HCT116 (cell line): ENCODE measurements at regions not wholly inside any gene's neighbourhood (a gene's known extent, or its start where the extent isn't known, plus 50 kb on each side); places are given as distances from the start of the nearest gene placed in this dataset.

Experiments used
- ATAC-seq: fragments of 200-7000 bp; cut with Tn5 transposase; 2 replicates; pipeline ENCODE4 v1.9.1; 2020; ENCODE audit warnings: mild to moderate bottlenecking, moderate library complexity
- BruUV-seq: library from RNA; stranded (reverse); fragments of 400-500 nt; replicated peaks from 2 replicates; lab custom pipeline; 2021; lab: Mats Ljungman, UMichigan
- CTCF ChIA-PET: fragments of 300-600 bp; sonication (Branson Sonifier 250); formaldehyde crosslinking; loops from one replicate; lab custom pipeline; 2021; ENCODE audit warnings: antibody characterized with exemption; lab: Charles Lee
- POLR2A ChIA-PET: fragments of 300-600, 350-600 bp; sonication (Branson Sonifier 250); formaldehyde crosslinking; loops from one replicate; lab custom pipeline; 2021; ENCODE audit warnings: antibody characterized with exemption; lab: Charles Lee
- RAD21 ChIA-PET, 2 experiments: fragments of 300-600 bp; sonication (Branson Sonifier 250); formaldehyde crosslinking; loops; one replicate each; lab custom pipeline; 2023; ENCODE audit warnings: low total read pairs in 2 of 2; ENCODE audit not compliant: uncharacterized antibody in 2 of 2, unreplicated experiment in 2 of 2, low non-redundant PET in 1 of 2; lab: Charles Lee
- DNase-seq: peaks from one replicate; pipeline ENCODE4 v3.0.0-alpha.2; 2010; ENCODE audit warnings: low read depth, low spot score
- H2AFZ ChIP-seq: fragments of 200-600 bp; shearing (Covaris generic), sonication (generic); 2 replicates; pipeline ENCODE4 v1.6.1; 2017; ENCODE audit warnings: low read depth, mixed run types, mixed read lengths, antibody characterized with exemption, low read length; ENCODE audit not compliant: poor library complexity, severe bottlenecking
- H3K27ac ChIP-seq: 2 replicates; pipeline ENCODE4 v1.5.1; 2012; ENCODE audit warnings: low read depth, low read length
- H3K27me3 ChIP-seq: fragments of 200-600 bp; sonication (generic); 2 replicates; pipeline ENCODE4 v1.6.1; 2016; ENCODE audit warnings: mixed run types, low read length, mixed read lengths; ENCODE audit not compliant: insufficient read depth
- H3K36me3 ChIP-seq, 2 experiments: fragments of 200-500 bp in 1 of 2; fragments of 200-600 bp in 1 of 2; sonication (Bioruptor generic) in 1 of 2; sonication (generic) in 1 of 2; 2 replicates each; pipeline versions ENCODE4 v1.5.1 to v1.6.1; 2014 to 2016; ENCODE audit warnings: low read length in 2 of 2, inconsistent platforms in 1 of 2, mixed read lengths in 1 of 2, mixed run types in 1 of 2; ENCODE audit not compliant: insufficient read depth in 2 of 2, control insufficient read depth in 1 of 2
- H3K4me1 ChIP-seq, 2 experiments: fragments of 200-600 bp in 1 of 2; sonication (generic) in 1 of 2; 2 replicates each; pipeline versions ENCODE4 v1.5.1 to v1.6.1; 2012 to 2017; ENCODE audit warnings: low read length in 2 of 2, inconsistent platforms in 1 of 2, mild to moderate bottlenecking in 1 of 2, mixed read lengths in 1 of 2, mixed run types in 1 of 2, moderate library complexity in 1 of 2; ENCODE audit not compliant: insufficient read depth in 2 of 2, control insufficient read depth in 1 of 2
- H3K4me2 ChIP-seq: fragments of 200-600 bp; sonication (generic); 2 replicates; pipeline ENCODE4 v1.6.1; 2017; ENCODE audit warnings: mixed run types, low read length, mixed read lengths
- H3K4me3 ChIP-seq, 2 experiments: fragments of 200-600 bp in 1 of 2; sonication (generic) in 1 of 2; replicated peaks in 1 of 2; 2 replicates each; pipeline ENCODE4 v1.5.1; 2011 to 2016; ENCODE audit warnings: low read length in 2 of 2, control low read depth in 1 of 2, low read depth in 1 of 2, mild to moderate bottlenecking in 1 of 2, mixed read lengths in 1 of 2, mixed run types in 1 of 2
- H3K79me2 ChIP-seq: fragments of 200-600 bp; sonication (generic); 2 replicates; pipeline ENCODE4 v1.6.1; 2017; ENCODE audit warnings: mild to moderate bottlenecking, mixed run types, low read length, moderate library complexity, mixed read lengths; ENCODE audit not compliant: insufficient read depth
- H3K9ac ChIP-seq: fragments of 200-600 bp; sonication (generic); 2 replicates; pipeline ENCODE4 v1.6.1; 2016; ENCODE audit warnings: low read length, mixed read lengths
- H3K9me2 ChIP-seq: fragments of 200-600 bp; sonication (generic), shearing (Covaris generic); 2 replicates; pipeline ENCODE4 v1.6.1; 2017; ENCODE audit warnings: mixed run types, mild to moderate bottlenecking, moderate library complexity; ENCODE audit not compliant: insufficient read depth
- H3K9me3 ChIP-seq, 2 experiments: fragments of 200-500 bp in 1 of 2; fragments of 200-600 bp in 1 of 2; sonication (Bioruptor generic) in 1 of 2; sonication (generic) in 1 of 2; 2 replicates each; pipeline ENCODE4 v1.6.1; 2014 to 2017; ENCODE audit warnings: low read length in 2 of 2, mixed read lengths in 2 of 2, inconsistent platforms in 1 of 2, low read depth in 1 of 2, mild to moderate bottlenecking in 1 of 2, mixed run types in 1 of 2, moderate library complexity in 1 of 2; ENCODE audit not compliant: control insufficient read depth in 1 of 2, insufficient read depth in 1 of 2
- H4K20me1 ChIP-seq: fragments of 200-600 bp; sonication (generic), shearing (Covaris generic); 2 replicates; pipeline ENCODE4 v1.6.1; 2017; ENCODE audit warnings: mixed run types, mild to moderate bottlenecking, moderate library complexity; ENCODE audit not compliant: insufficient read depth
- CBX3 ChIP-seq: IDR thresholded peaks from 2 replicates; pipeline ENCODE4 v1.6.1; 2012; ENCODE audit warnings: low read depth
- EGR1 ChIP-seq: IDR thresholded peaks from 2 replicates; pipeline ENCODE4 v1.6.1; 2012; ENCODE audit warnings: low read depth
- ELF1 ChIP-seq: IDR thresholded peaks from 2 replicates; pipeline ENCODE4 v1.6.1; 2012; ENCODE audit warnings: low read depth, borderline replicate concordance
- EZH2phosphoT487 ChIP-seq: fragments of 200-600 bp; IDR thresholded peaks from 2 replicates; pipeline ENCODE4 v1.6.1; 2018; ENCODE audit warnings: antibody characterized with exemption, borderline replicate concordance
- FOSL1 ChIP-seq: IDR thresholded peaks from 2 replicates; pipeline ENCODE4 v1.6.1; 2012; ENCODE audit warnings: low read depth
- JUND ChIP-seq: IDR thresholded peaks from 2 replicates; pipeline ENCODE4 v1.6.1; 2012
- POLR2AphosphoS5 ChIP-seq: IDR thresholded peaks from 2 replicates; pipeline ENCODE4 v1.6.1; 2011; ENCODE audit warnings: mild to moderate bottlenecking, low read depth, low read length, moderate library complexity
- RAD21 ChIP-seq: IDR thresholded peaks from 2 replicates; pipeline ENCODE4 v1.6.1; 2012; ENCODE audit warnings: low read depth, mild to moderate bottlenecking
- SP1 ChIP-seq: IDR thresholded peaks from 2 replicates; pipeline ENCODE4 v1.6.1; 2012; ENCODE audit warnings: low read depth
- TCF7L2 ChIP-seq: IDR thresholded peaks from 2 replicates; pipeline ENCODE4 v1.7.0; 2011; ENCODE audit warnings: borderline replicate concordance, inconsistent platforms; ENCODE audit not compliant: insufficient read depth, insufficient read length; ENCODE audit errors: extremely low read depth
- ZNF274 ChIP-seq: fragments of 200-500 bp; sonication (Bioruptor generic); IDR thresholded peaks from 2 replicates; pipeline ENCODE4 v1.6.1; 2014; ENCODE audit warnings: mild to moderate bottlenecking, low read depth, low read length, inconsistent platforms
- intact Hi-C: fragments of 100-400 bp; cut with micrococcal nuclease; formaldehyde crosslinking; loops from 2 replicates; pipeline ENCODE4 v1.10.0; 2022
- TF ChIP-seq, protein P1 (sequence below): IDR thresholded peaks from 2 replicates; pipeline ENCODE4 v1.6.1; 2011; ENCODE audit warnings: mild to moderate bottlenecking, low read length, moderate library complexity; ENCODE audit not compliant: insufficient replicate concordance; ENCODE audit errors: extremely low read depth
- TF ChIP-seq, protein P2 (sequence below): IDR thresholded peaks from 2 replicates; pipeline ENCODE4 v1.6.1; 2012; ENCODE audit warnings: low read depth
- TF ChIP-seq, protein P3 (sequence below), 3 experiments: fragments of 200-600 bp in 1 of 3; sonication (generic) in 1 of 3; IDR thresholded peaks in 2 of 3; conservative IDR thresholded peaks in 1 of 3; 2 replicates each; pipeline ENCODE4 v1.5.1; 2012 to 2017; ENCODE audit warnings: low read depth in 2 of 3, low read length in 2 of 3, antibody characterized with exemption in 1 of 3, borderline replicate concordance in 1 of 3, control low read depth in 1 of 3, mild to moderate bottlenecking in 1 of 3, mixed read lengths in 1 of 3, mixed run types in 1 of 3, moderate library complexity in 1 of 3; ENCODE audit not compliant: insufficient read depth in 1 of 3

DNA sequence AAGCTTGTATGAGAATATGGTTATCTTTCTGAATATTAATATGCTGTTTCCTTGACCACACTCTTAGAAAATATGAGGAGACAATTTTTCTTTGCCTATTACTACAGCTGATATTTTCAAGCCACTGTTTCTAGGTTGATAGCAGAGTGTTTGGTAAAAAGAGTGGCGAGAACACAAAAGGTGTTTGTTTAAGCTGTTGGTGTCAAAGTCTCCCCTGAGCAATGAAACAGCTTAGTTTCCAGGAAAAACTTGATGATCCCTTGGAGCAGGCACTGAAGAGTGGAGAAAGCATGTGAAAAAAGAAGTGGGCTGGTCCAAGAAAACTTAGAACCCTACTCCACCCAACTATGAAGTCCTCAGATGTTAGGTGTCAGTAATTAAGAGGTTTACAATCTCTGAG, 182.7 kb downstream of the TFAP2B start:
- no TSS peak for BruUV-seq
- Histone ChIP-seq H3K9me3 (peaks cover 0 to 35% of the 10 kb centered on the region in 2 experiments; a peak in 2 of 4 replicates), H3K27me3 (no peaks in the 10 kb centered on the region), H3K9me2 (no peaks in the 10 kb centered on the region), H3K4me2 (no peak overlapping the region), H3K27ac (no peak overlapping the region), H3K4me3 (no peak overlapping the region), H3K79me2 (no peaks in the 10 kb centered on the region), H4K20me1 (no peaks in the 10 kb centered on the region; the same call in 1 of the 2 replicates), H2AFZ (no peak overlapping the region), H3K9ac (no peak overlapping the region), H3K4me1 (no peaks in the 10 kb centered on the region), H3K36me3 (no peaks in the 10 kb centered on the region)
- ChIA-PET CTCF (no interaction called here), POLR2A (no interaction called here), RAD21 (no interaction called here)
- DNase-seq, result no peak
- no peak for ATAC-seq
- intact Hi-C loops, result no loop called here
- no peak for TF ChIP-seq EZH2phosphoT487
- TF ChIP-seq ZNF274, result no peak
- TF ChIP-seq, protein P1, sequence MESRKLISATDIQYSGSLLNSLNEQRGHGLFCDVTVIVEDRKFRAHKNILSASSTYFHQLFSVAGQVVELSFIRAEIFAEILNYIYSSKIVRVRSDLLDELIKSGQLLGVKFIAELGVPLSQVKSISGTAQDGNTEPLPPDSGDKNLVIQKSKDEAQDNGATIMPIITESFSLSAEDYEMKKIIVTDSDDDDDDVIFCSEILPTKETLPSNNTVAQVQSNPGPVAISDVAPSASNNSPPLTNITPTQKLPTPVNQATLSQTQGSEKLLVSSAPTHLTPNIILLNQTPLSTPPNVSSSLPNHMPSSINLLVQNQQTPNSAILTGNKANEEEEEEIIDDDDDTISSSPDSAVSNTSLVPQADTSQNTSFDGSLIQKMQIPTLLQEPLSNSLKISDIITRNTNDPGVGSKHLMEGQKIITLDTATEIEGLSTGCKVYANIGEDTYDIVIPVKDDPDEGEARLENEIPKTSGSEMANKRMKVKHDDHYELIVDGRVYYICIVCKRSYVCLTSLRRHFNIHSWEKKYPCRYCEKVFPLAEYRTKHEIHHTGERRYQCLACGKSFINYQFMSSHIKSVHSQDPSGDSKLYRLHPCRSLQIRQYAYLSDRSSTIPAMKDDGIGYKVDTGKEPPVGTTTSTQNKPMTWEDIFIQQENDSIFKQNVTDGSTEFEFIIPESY, result no peak
- no peak for TF ChIP-seq TCF7L2
- no peak for TF ChIP-seq FOSL1
- no peak for TF ChIP-seq JUND
- TF ChIP-seq, protein P2, sequence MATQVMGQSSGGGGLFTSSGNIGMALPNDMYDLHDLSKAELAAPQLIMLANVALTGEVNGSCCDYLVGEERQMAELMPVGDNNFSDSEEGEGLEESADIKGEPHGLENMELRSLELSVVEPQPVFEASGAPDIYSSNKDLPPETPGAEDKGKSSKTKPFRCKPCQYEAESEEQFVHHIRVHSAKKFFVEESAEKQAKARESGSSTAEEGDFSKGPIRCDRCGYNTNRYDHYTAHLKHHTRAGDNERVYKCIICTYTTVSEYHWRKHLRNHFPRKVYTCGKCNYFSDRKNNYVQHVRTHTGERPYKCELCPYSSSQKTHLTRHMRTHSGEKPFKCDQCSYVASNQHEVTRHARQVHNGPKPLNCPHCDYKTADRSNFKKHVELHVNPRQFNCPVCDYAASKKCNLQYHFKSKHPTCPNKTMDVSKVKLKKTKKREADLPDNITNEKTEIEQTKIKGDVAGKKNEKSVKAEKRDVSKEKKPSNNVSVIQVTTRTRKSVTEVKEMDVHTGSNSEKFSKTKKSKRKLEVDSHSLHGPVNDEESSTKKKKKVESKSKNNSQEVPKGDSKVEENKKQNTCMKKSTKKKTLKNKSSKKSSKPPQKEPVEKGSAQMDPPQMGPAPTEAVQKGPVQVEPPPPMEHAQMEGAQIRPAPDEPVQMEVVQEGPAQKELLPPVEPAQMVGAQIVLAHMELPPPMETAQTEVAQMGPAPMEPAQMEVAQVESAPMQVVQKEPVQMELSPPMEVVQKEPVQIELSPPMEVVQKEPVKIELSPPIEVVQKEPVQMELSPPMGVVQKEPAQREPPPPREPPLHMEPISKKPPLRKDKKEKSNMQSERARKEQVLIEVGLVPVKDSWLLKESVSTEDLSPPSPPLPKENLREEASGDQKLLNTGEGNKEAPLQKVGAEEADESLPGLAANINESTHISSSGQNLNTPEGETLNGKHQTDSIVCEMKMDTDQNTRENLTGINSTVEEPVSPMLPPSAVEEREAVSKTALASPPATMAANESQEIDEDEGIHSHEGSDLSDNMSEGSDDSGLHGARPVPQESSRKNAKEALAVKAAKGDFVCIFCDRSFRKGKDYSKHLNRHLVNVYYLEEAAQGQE, result no peak
- TF ChIP-seq RAD21, result no peak
- no peak for TF ChIP-seq CBX3
- no peak for TF ChIP-seq EGR1
- TF ChIP-seq, protein P3, sequence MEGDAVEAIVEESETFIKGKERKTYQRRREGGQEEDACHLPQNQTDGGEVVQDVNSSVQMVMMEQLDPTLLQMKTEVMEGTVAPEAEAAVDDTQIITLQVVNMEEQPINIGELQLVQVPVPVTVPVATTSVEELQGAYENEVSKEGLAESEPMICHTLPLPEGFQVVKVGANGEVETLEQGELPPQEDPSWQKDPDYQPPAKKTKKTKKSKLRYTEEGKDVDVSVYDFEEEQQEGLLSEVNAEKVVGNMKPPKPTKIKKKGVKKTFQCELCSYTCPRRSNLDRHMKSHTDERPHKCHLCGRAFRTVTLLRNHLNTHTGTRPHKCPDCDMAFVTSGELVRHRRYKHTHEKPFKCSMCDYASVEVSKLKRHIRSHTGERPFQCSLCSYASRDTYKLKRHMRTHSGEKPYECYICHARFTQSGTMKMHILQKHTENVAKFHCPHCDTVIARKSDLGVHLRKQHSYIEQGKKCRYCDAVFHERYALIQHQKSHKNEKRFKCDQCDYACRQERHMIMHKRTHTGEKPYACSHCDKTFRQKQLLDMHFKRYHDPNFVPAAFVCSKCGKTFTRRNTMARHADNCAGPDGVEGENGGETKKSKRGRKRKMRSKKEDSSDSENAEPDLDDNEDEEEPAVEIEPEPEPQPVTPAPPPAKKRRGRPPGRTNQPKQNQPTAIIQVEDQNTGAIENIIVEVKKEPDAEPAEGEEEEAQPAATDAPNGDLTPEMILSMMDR (IDR thresholded peaks at IDR 0.05 in 2 of 3, conservative IDR thresholded peaks at IDR 0.05 in 1 of 3; ENCODE audit: borderline replicate concordance in 1 of 3, insufficient read depth in 1 of 3, low read depth in 2 of 3, low read length in 2 of 3), result no peak
- TF ChIP-seq SP1, result no peak
- TF ChIP-seq POLR2AphosphoS5, result no peak
- TF ChIP-seq ELF1, result no peak
